DOHH2 (cell line): ENCODE measurements at regions not wholly inside any gene's neighbourhood (a gene's known extent, or its start where the extent isn't known, plus 50 kb on each side); places are given as distances from the start of the nearest gene placed in this dataset.

Experiments used
- H3F3A ChIP-seq: fragments of 200-600 bp; sonication (generic), shearing (Covaris generic); 2 replicates; pipeline ENCODE4 v1.6.0; 2016; ENCODE audit warnings: antibody characterized with exemption, mild to moderate bottlenecking; ENCODE audit not compliant: control insufficient read depth, insufficient read depth
- H3K27ac ChIP-seq: fragments of 200-600 bp; sonication (generic); 2 replicates; pipeline ENCODE4 v1.5.1; 2014; ENCODE audit warnings: low read depth, mild to moderate bottlenecking, low read length, moderate library complexity
- H3K27me3 ChIP-seq: fragments of 200-600 bp; sonication (generic); 2 replicates; pipeline ENCODE4 v1.6.1; 2014; ENCODE audit warnings: mild to moderate bottlenecking, low read length, mixed read lengths; ENCODE audit not compliant: control insufficient read depth
- H3K36me3 ChIP-seq: fragments of 200-600 bp; sonication (generic); 2 replicates; pipeline ENCODE4 v1.6.1; 2014; ENCODE audit warnings: mild to moderate bottlenecking, low read length, moderate library complexity, mixed read lengths; ENCODE audit not compliant: control insufficient read depth
- H3K4me1 ChIP-seq: fragments of 200-600 bp; sonication (generic); 2 replicates; pipeline ENCODE4 v1.6.1; 2014; ENCODE audit warnings: mild to moderate bottlenecking, low read length, mixed read lengths; ENCODE audit not compliant: control insufficient read depth
- H3K4me2 ChIP-seq: fragments of 200-600 bp; sonication (generic); 2 replicates; pipeline ENCODE4 v1.6.0; 2014; ENCODE audit warnings: mild to moderate bottlenecking, low read length, moderate library complexity
- H3K4me3 ChIP-seq: fragments of 200-600 bp; sonication (generic); 2 replicates; pipeline ENCODE4 v1.5.1; 2014; ENCODE audit warnings: mild to moderate bottlenecking, low read length, mixed read lengths
- H3K79me2 ChIP-seq: fragments of 200-600 bp; sonication (generic); 2 replicates; pipeline ENCODE4 v1.6.1; 2014; ENCODE audit warnings: mild to moderate bottlenecking, low read length, mixed read lengths; ENCODE audit not compliant: control insufficient read depth
- H3K9me2 ChIP-seq: fragments of 200-600 bp; sonication (generic); replicated peaks from 2 replicates; pipeline ENCODE4 v1.6.1; 2014; ENCODE audit warnings: mild to moderate bottlenecking, low read length, mixed read lengths; ENCODE audit not compliant: control insufficient read depth
- H3K9me3 ChIP-seq: fragments of 200-600 bp; sonication (generic); 2 replicates; pipeline ENCODE4 v1.6.1; 2014; ENCODE audit warnings: antibody characterized with exemption, low read length, mixed read lengths; ENCODE audit not compliant: control insufficient read depth, insufficient read depth
- H4K20me1 ChIP-seq: fragments of 200-600 bp; sonication (generic); 2 replicates; pipeline ENCODE4 v1.6.0; 2014; ENCODE audit warnings: low read depth, mild to moderate bottlenecking, antibody characterized with exemption, low read length, moderate library complexity; ENCODE audit not compliant: control insufficient read depth, insufficient read depth
- EZH2phosphoT487 ChIP-seq: fragments of 200-600 bp; sonication (generic); IDR thresholded peaks from 2 replicates; pipeline ENCODE4 v1.6.1; 2017; ENCODE audit warnings: borderline replicate concordance, mild to moderate bottlenecking, antibody characterized with exemption, low read length, moderate library complexity, mixed read lengths
- TF ChIP-seq, protein P1 (sequence below): fragments of 200-600 bp; sonication (generic); IDR thresholded peaks from one replicate; pipeline ENCODE4 v1.5.1; 2014; ENCODE audit warnings: antibody characterized with exemption, mild to moderate bottlenecking, low read depth, low read length; ENCODE audit not compliant: poor library complexity, severe bottlenecking

DNA sequence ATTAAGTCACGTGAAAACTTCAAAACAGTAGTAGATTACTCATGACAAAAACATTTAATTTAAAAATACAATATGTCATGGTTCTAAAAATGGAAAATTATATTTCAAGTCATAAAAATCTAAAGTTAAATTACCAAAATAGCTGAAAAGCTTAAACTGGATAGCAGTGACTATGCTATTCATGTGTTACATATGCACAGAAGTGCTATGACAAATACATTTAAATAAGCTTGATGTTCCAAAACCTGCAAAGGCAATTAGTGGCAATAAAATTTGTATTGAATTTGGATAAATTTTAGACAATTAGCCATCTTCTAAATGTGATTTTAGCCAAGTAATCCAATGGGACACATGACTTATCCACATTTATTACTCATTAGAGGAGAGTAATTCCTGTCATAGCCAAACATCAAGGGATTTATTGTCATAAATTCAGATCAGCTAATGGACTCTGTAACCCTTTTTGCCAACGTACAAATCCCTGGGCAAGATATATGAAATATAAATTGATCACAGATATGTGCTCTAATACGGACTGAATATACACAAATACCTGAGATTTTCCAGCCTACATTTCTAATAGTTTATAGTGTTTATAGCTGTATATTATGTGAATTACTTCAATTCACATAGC is 419.4 kb downstream of the ISL1 start:
- H3K27ac ChIP-seq, result no peak overlapping the region
- TF ChIP-seq, protein P1, sequence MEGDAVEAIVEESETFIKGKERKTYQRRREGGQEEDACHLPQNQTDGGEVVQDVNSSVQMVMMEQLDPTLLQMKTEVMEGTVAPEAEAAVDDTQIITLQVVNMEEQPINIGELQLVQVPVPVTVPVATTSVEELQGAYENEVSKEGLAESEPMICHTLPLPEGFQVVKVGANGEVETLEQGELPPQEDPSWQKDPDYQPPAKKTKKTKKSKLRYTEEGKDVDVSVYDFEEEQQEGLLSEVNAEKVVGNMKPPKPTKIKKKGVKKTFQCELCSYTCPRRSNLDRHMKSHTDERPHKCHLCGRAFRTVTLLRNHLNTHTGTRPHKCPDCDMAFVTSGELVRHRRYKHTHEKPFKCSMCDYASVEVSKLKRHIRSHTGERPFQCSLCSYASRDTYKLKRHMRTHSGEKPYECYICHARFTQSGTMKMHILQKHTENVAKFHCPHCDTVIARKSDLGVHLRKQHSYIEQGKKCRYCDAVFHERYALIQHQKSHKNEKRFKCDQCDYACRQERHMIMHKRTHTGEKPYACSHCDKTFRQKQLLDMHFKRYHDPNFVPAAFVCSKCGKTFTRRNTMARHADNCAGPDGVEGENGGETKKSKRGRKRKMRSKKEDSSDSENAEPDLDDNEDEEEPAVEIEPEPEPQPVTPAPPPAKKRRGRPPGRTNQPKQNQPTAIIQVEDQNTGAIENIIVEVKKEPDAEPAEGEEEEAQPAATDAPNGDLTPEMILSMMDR, result no peak
- no peak for TF ChIP-seq EZH2phosphoT487
- H3K9me3 ChIP-seq, result no peaks in the 10 kb centered on the region; the same call in 1 of the 2 replicates

DNA sequence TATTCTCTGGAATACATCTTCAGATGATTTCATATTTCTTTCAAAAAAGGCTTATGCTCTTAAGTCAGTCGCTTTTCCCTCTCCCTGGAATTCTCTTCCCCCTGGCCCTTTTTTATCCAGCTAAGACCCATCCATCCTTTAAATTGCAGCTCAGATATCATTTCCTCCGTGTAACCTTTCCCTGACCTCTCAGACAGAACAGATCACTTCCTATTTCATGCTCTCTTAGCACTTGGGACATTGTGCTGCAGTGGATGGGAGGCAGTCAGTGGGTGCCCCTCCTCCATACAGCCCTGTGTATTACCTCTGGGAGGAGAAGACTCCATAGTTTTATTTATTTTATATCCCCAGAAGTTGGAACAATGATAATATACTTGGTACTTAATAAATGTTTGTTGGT is 423.4 kb downstream of the ISL1 start:
- Histone ChIP-seq H4K20me1 (no peaks in the 10 kb centered on the region), H3K4me2 (no peak overlapping the region), H3K9me2 (no peaks in the 10 kb centered on the region), H3K79me2 (no peaks in the 10 kb centered on the region), H3K27ac (no peak overlapping the region), H3K9me3 (no peaks in the 10 kb centered on the region; the same call in 1 of the 2 replicates), H3K27me3 (no peaks in the 10 kb centered on the region), H3K36me3 (no peaks in the 10 kb centered on the region), H3K4me3 (no peak overlapping the region), H3K4me1 (no peaks in the 10 kb centered on the region), H3F3A (no peaks in the 10 kb centered on the region)
- TF ChIP-seq EZH2phosphoT487, result no peak
- TF ChIP-seq, protein P1, result no peak

More for the DNA sequence above, 419.4 kb downstream of the ISL1 start:
- H3K4me2 ChIP-seq, result no peak overlapping the region
- no peaks in the 10 kb centered on the region for H3K4me1 ChIP-seq
- H4K20me1 ChIP-seq, result no peaks in the 10 kb centered on the region
- no peaks in the 10 kb centered on the region for H3K27me3 ChIP-seq
- no peaks in the 10 kb centered on the region for H3K36me3 ChIP-seq
- H3F3A ChIP-seq, result no peaks in the 10 kb centered on the region
- H3K79me2 ChIP-seq, result no peaks in the 10 kb centered on the region
- no peaks in the 10 kb centered on the region for H3K9me2 ChIP-seq
- H3K4me3 ChIP-seq, result no peak overlapping the region

DNA sequence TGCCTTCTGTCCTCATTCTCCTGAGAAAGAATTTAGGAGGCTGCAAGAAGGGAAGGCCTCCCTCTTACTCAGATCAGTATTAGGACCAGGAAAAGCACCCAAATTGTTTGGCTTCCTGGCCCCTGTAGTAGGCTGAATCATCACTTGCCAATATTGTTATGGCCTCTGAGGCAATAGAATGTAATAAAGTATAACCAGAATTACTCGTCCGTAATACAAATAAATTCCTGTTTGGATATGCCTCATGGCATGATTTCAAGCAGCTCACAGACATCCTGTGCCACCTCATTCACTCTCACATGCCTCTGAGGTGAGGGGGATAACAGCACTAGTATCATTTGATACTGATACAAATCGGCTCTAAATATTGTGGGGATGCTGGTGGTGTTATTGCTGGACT is 427.3 kb downstream of the ISL1 start:
- H3K27ac ChIP-seq, result no peak overlapping the region
- no peaks in the 10 kb centered on the region for H3K9me3 ChIP-seq
- no peaks in the 10 kb centered on the region for H3K27me3 ChIP-seq
- no peak for TF ChIP-seq EZH2phosphoT487
- TF ChIP-seq, protein P1, result no peak
- H3F3A ChIP-seq, result no peaks in the 10 kb centered on the region
- no peaks in the 10 kb centered on the region for H4K20me1 ChIP-seq
- no peaks in the 10 kb centered on the region for H3K36me3 ChIP-seq
- no peak overlapping the region for H3K4me3 ChIP-seq
- H3K9me2 ChIP-seq, result no peaks in the 10 kb centered on the region
- no peak overlapping the region for H3K4me2 ChIP-seq
- no peaks in the 10 kb centered on the region for H3K79me2 ChIP-seq
- no peaks in the 10 kb centered on the region for H3K4me1 ChIP-seq
